ENCODE measurements at regions not wholly inside any gene's neighbourhood (a gene's known extent, or its start where the extent isn't known, plus 50 kb on each side); places are given as distances from the start of the nearest gene placed in this dataset.

DNA sequence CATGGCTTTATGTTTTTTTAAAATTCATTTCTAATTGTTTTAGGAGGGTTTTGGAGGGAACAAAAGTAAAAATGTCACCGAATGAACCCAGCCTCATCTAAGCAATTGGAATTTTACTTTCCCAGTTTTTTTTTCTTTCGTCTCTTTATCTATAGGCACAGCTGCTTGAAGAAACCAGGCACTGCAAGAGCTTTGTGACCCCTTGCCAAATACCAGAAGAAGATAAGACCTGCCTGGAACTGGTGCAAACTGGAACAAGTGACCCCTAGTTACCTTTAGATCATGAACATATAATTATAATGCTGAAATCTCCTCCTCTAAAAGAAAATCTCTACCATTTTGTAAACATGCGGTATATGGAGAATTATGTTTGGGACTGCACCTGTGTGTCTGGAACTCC is 100.9 kb downstream of the TSN start:
- Histone ChIP-seq H3K4me1 (ENCODE audit: control insufficient read depth in 2 of 2, insufficient read depth in 2 of 2, low read length in 2 of 2) (no peaks in the 10 kb centered on the region), H3K27ac (ENCODE audit: low read depth in 1 of 2, low read length in 1 of 2) (no peak overlapping the region), H3K9me3 (ENCODE audit: control insufficient read depth in 2 of 2, insufficient read depth in 1 of 2, low read length in 1 of 2) (no peaks in the 10 kb centered on the region), H3K4me3 (ENCODE audit: low read length in 2 of 2) (no peak overlapping the region), H3K36me3 (ENCODE audit: control insufficient read depth in 2 of 2, insufficient read depth in 2 of 2, low read length in 1 of 2) (no peaks in the 10 kb centered on the region), H3K27me3 (ENCODE audit: control insufficient read depth in 2 of 2, insufficient read depth in 1 of 2, low read length in 1 of 2) (no peaks in the 10 kb centered on the region)
- 80% methylated on average over 3 of the region's 3 CpGs for WGBS
- DNase-seq (ENCODE audit: low read depth in 6 of 9, low spot score in 9 of 9): no peak

DNA sequence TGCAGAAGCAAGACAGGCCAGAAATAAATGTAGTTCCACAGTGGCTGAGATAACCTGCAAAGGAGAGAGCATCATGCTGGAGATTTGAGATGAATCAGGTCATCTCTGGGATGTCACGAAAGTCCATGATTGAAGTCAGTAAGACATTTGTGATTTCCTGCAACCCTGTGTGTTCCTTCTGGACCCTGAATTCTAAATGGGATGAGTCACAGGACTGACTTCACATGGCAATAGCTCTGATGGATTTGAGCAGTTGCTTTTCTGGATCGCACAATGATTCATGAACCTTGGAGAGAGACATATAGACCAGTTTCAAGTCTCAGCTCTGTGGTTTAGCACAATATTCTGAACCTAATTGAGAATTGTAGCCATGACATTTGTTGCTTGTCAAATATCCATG is 102.9 kb downstream of the TSN start:
- Histone ChIP-seq H3K4me3 (ENCODE audit: low read length in 2 of 2) (no peak overlapping the region), H3K27me3 (ENCODE audit: control insufficient read depth in 2 of 2, insufficient read depth in 1 of 2, low read length in 1 of 2) (no peaks in the 10 kb centered on the region), H3K4me1 (ENCODE audit: control insufficient read depth in 2 of 2, insufficient read depth in 2 of 2, low read length in 2 of 2) (no peaks in the 10 kb centered on the region), H3K27ac (ENCODE audit: low read depth in 1 of 2, low read length in 1 of 2) (no peak overlapping the region), H3K9me3 (ENCODE audit: control insufficient read depth in 2 of 2, insufficient read depth in 1 of 2, low read length in 1 of 2) (no peaks in the 10 kb centered on the region), H3K36me3 (ENCODE audit: control insufficient read depth in 2 of 2, insufficient read depth in 2 of 2, low read length in 1 of 2) (no peaks in the 10 kb centered on the region)
- no peak for DNase-seq (ENCODE audit: low read depth in 6 of 9, low spot score in 9 of 9)
- WGBS: 97% methylated on average over 2 of the region's 2 CpGs

GRCh38 chr2:121858847-121859246 is 103.4 kb downstream of the TSN start:
- Histone ChIP-seq H3K27ac (ENCODE audit: low read depth in 1 of 2, low read length in 1 of 2) (no peak overlapping the region), H3K4me1 (ENCODE audit: control insufficient read depth in 2 of 2, insufficient read depth in 2 of 2, low read length in 2 of 2) (no peaks in the 10 kb centered on the region), H3K36me3 (ENCODE audit: control insufficient read depth in 2 of 2, insufficient read depth in 2 of 2, low read length in 1 of 2) (no peaks in the 10 kb centered on the region), H3K27me3 (ENCODE audit: control insufficient read depth in 2 of 2, insufficient read depth in 1 of 2, low read length in 1 of 2) (no peaks in the 10 kb centered on the region), H3K4me3 (ENCODE audit: low read length in 2 of 2) (no peak overlapping the region), H3K9me3 (ENCODE audit: control insufficient read depth in 2 of 2, insufficient read depth in 1 of 2, low read length in 1 of 2) (no peaks in the 10 kb centered on the region)
- WGBS: 95% methylated on average over 2 of the region's 2 CpGs
- no peak for DNase-seq (ENCODE audit: low read depth in 6 of 9, low spot score in 9 of 9)

DNA sequence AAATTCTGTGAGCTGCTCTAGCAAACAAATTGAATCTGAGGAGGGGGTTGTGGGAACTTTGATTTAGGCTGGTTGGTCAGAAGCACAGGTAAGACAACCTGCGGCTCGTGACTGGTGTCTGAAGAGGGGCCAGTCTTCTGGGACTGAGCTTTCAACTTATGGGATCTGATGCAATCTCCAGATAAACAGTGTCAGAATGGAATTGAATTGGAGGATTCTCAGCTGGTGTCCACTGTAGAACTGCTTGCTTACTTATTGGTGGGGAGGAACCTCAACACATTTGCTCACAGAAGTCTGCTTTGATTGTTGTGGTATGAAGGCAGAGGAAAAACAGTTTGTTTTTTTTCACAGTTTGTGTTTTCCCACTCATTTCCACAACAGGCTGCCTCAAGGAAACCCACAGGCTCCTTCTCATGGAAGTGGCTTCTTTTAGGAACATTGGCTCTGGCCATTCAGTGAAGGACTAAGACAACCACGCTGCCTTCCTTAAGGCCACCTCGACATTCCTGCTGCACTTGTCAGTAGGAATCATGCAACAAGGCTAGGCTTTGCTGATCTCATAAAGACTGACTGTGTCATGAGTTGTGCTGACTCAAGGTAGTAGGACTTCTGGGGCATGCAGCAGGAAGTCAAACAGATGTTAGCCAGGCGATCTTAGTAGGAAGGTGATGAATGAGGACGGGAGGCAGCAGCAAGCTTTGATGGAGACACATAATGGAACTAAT is 104.7 kb downstream of the TSN start:
- no peak for DNase-seq (ENCODE audit: low read depth in 6 of 9, low spot score in 9 of 9)
- Histone ChIP-seq H3K9me3 (ENCODE audit: control insufficient read depth in 2 of 2, insufficient read depth in 1 of 2, low read length in 1 of 2) (no peaks in the 10 kb centered on the region), H3K27ac (ENCODE audit: low read depth in 1 of 2, low read length in 1 of 2) (no peak overlapping the region), H3K4me3 (ENCODE audit: low read length in 2 of 2) (no peak overlapping the region), H3K4me1 (ENCODE audit: control insufficient read depth in 2 of 2, insufficient read depth in 2 of 2, low read length in 2 of 2) (no peaks in the 10 kb centered on the region), H3K27me3 (ENCODE audit: control insufficient read depth in 2 of 2, insufficient read depth in 1 of 2, low read length in 1 of 2) (no peaks in the 10 kb centered on the region), H3K36me3 (ENCODE audit: control insufficient read depth in 2 of 2, insufficient read depth in 2 of 2, low read length in 1 of 2) (no peaks in the 10 kb centered on the region)
- 78% methylated on average over 6 of the region's 6 CpGs for WGBS

GRCh38 chr2:121860758-121861227 is 105.3 kb downstream of the TSN start:
- Histone ChIP-seq H3K4me1 (ENCODE audit: control insufficient read depth in 2 of 2, insufficient read depth in 2 of 2, low read length in 2 of 2) (no peaks in the 10 kb centered on the region), H3K4me3 (ENCODE audit: low read length in 2 of 2) (no peak overlapping the region), H3K36me3 (ENCODE audit: control insufficient read depth in 2 of 2, insufficient read depth in 2 of 2, low read length in 1 of 2) (no peaks in the 10 kb centered on the region), H3K27ac (ENCODE audit: low read depth in 1 of 2, low read length in 1 of 2) (no peak overlapping the region), H3K9me3 (ENCODE audit: control insufficient read depth in 2 of 2, insufficient read depth in 1 of 2, low read length in 1 of 2) (no peaks in the 10 kb centered on the region), H3K27me3 (ENCODE audit: control insufficient read depth in 2 of 2, insufficient read depth in 1 of 2, low read length in 1 of 2) (no peaks in the 10 kb centered on the region)
- WGBS: 92% methylated on average over 3 of the region's 3 CpGs
- no peak for DNase-seq (ENCODE audit: low read depth in 6 of 9, low spot score in 9 of 9)

DNA sequence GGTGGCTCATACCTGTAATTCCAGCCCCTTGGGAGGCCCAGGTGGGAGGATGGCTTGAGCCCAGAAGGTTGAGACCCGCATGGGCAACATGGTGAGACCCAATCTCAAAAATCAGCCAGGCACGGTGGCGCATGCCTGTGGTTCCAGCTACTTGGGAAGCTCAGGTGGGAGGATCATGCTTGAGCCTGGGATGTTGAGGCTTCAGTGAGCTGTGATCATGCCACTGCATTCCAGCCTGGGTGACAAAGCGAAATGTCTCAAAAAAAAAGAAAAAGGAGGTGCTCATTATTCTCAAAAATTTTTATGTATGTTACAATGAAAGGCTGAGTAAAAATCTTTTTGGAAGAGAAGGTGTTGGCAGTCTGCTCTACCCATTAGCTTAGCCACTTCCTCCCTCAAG is 106.8 kb downstream of the TSN start:
- Histone ChIP-seq H3K36me3 (ENCODE audit: control insufficient read depth in 2 of 2, insufficient read depth in 2 of 2, low read length in 1 of 2) (no peaks in the 10 kb centered on the region), H3K27me3 (ENCODE audit: control insufficient read depth in 2 of 2, insufficient read depth in 1 of 2, low read length in 1 of 2) (no peaks in the 10 kb centered on the region), H3K4me1 (ENCODE audit: control insufficient read depth in 2 of 2, insufficient read depth in 2 of 2, low read length in 2 of 2) (no peaks in the 10 kb centered on the region), H3K4me3 (ENCODE audit: low read length in 2 of 2) (no peak overlapping the region), H3K27ac (ENCODE audit: low read depth in 1 of 2, low read length in 1 of 2) (no peak overlapping the region), H3K9me3 (ENCODE audit: control insufficient read depth in 2 of 2, insufficient read depth in 1 of 2, low read length in 1 of 2) (no peaks in the 10 kb centered on the region)
- WGBS: 96% methylated on average over 4 of the region's 4 CpGs
- DNase-seq (ENCODE audit: low read depth in 6 of 9, low spot score in 9 of 9): no peak

DNA sequence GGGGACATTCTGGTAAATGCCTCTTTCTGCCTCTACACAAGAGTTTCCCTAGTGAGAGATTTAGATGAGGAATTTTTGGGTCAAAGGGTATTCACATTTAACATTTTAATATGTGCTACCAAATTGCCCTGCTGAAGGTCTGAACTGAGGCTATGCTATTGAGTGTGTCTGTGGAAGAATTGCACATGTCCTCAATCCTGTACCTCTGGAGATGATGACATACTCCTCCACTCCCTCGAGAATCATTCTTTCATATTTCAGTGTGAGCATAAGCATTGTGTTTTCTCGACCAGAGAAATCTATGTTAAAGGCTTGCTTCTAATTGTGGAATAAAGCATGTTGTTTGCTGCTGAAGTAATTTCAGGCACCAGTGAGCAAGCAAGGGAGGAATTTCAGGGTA is 110.5 kb downstream of the TSN start:
- no peak overlapping the region for H3K27ac ChIP-seq (ENCODE audit: low read depth in 1 of 2, low read length in 1 of 2)
- H3K4me3 ChIP-seq (ENCODE audit: low read length in 2 of 2): no peak overlapping the region
- H3K9me3 ChIP-seq (ENCODE audit: control insufficient read depth in 2 of 2, insufficient read depth in 1 of 2, low read length in 1 of 2): no peaks in the 10 kb centered on the region
- H3K27me3 ChIP-seq (ENCODE audit: control insufficient read depth in 2 of 2, insufficient read depth in 1 of 2, low read length in 1 of 2): no peaks in the 10 kb centered on the region
- DNase-seq (ENCODE audit: low read depth in 6 of 9, low spot score in 9 of 9): no peak
- H3K36me3 ChIP-seq (ENCODE audit: control insufficient read depth in 2 of 2, insufficient read depth in 2 of 2, low read length in 1 of 2): no peaks in the 10 kb centered on the region
- H3K4me1 ChIP-seq (ENCODE audit: control insufficient read depth in 2 of 2, insufficient read depth in 2 of 2, low read length in 2 of 2): no peaks in the 10 kb centered on the region
- WGBS: 96% methylated on average over 2 of the region's 2 CpGs

DNA sequence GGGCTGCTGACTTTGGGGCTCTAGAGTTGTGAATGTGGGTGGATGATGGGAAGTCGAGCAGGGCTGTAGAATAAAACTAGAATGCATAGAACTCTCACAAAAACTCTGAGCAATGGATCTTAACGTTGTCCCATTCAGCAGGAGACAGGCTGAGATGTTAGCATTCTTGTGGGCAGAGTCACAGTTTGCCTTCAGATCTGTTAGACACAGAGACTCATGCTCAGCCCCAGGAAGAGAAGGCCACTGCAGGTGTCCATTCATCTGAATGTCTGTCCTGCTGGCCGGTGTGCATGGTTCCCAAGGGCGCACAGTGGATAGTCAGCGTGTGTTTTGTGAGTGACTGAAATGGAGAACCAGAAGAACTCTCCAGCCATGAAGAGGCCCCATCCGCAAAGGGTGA is 111.3 kb downstream of the TSN start:
- Histone ChIP-seq H3K9me3 (ENCODE audit: control insufficient read depth in 2 of 2, insufficient read depth in 1 of 2, low read length in 1 of 2) (no peaks in the 10 kb centered on the region), H3K4me3 (ENCODE audit: low read length in 2 of 2) (no peak overlapping the region), H3K27me3 (ENCODE audit: control insufficient read depth in 2 of 2, insufficient read depth in 1 of 2, low read length in 1 of 2) (no peaks in the 10 kb centered on the region), H3K27ac (ENCODE audit: low read depth in 1 of 2, low read length in 1 of 2) (no peak overlapping the region), H3K36me3 (ENCODE audit: control insufficient read depth in 2 of 2, insufficient read depth in 2 of 2, low read length in 1 of 2) (no peaks in the 10 kb centered on the region), H3K4me1 (ENCODE audit: control insufficient read depth in 2 of 2, insufficient read depth in 2 of 2, low read length in 2 of 2) (no peaks in the 10 kb centered on the region)
- 94% methylated on average over 6 of the region's 6 CpGs for WGBS
- no peak for DNase-seq (ENCODE audit: low read depth in 6 of 9, low spot score in 9 of 9)

DNA sequence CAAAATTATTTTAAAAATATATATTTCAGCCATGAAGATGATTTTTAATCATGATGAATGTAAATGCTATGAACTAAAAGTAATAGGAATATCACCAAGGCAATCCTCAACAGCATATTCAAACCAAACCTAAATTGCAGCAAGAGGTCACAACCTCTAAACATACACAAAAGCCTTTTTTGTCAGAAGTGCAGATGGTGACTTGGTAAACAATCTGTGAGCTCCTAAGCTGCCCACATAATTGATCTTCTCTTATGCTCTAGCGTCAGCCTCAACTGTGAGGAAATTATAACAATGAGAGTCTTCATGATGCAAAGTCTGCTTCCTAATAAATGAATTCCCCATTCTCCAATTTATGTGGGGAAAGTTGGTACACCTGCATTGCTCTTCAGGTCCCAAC is 113.2 kb downstream of the TSN start:
- Histone ChIP-seq H3K4me1 (ENCODE audit: control insufficient read depth in 2 of 2, insufficient read depth in 2 of 2, low read length in 2 of 2) (no peaks in the 10 kb centered on the region), H3K9me3 (ENCODE audit: control insufficient read depth in 2 of 2, insufficient read depth in 1 of 2, low read length in 1 of 2) (no peaks in the 10 kb centered on the region), H3K27me3 (ENCODE audit: control insufficient read depth in 2 of 2, insufficient read depth in 1 of 2, low read length in 1 of 2) (no peaks in the 10 kb centered on the region), H3K36me3 (ENCODE audit: control insufficient read depth in 2 of 2, insufficient read depth in 2 of 2, low read length in 1 of 2) (no peaks in the 10 kb centered on the region), H3K4me3 (ENCODE audit: low read length in 2 of 2) (no peak overlapping the region), H3K27ac (ENCODE audit: low read depth in 1 of 2, low read length in 1 of 2) (no peak overlapping the region)
- WGBS: 86% methylated on average over 1 of the region's 1 CpG
- no peak for DNase-seq (ENCODE audit: low read depth in 6 of 9, low spot score in 9 of 9)
